NCI-H1105 treated with DMSO at 0.1 percent for 48 hours (cell line): ENCODE measurements at regions not wholly inside any gene's neighbourhood (a gene's known extent, or its start where the extent isn't known, plus 50 kb on each side); places are given as distances from the start of the nearest gene placed in this dataset.
A peak's percentile ranks its signal among the peaks of the same experiment; 100 is the strongest.
"Not testable (repeated sequence)": the region's sequence is repeated elsewhere in the genome, so short reads cannot be mapped to it uniquely, and the experiment has no call there.

Experiments used
- DNase-seq: peaks from one replicate; lab custom pipeline; 2025; lab: John Stamatoyannopoulos, UW

DNA sequence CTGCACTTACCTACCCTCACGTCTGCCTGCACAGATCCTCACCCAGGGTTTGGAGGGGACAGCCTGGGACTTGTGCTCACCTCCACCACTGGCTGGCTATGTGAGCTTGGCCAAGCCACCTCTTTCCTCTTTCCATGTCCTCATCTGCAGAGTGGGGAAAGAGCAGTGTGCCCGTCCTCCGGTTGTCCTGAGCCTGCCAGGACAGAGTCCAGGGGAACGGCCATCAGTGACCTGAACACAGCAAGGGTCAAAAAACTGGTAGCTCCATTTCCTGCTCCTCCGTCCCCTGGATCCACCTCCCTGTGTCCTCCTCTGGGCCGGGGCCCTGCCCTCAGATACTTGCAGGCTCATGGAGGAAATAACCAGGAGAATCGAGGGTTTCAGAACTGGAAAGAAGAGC lies 187.7 kb downstream of the OLFM1 start:
- no peak for DNase-seq

DNA sequence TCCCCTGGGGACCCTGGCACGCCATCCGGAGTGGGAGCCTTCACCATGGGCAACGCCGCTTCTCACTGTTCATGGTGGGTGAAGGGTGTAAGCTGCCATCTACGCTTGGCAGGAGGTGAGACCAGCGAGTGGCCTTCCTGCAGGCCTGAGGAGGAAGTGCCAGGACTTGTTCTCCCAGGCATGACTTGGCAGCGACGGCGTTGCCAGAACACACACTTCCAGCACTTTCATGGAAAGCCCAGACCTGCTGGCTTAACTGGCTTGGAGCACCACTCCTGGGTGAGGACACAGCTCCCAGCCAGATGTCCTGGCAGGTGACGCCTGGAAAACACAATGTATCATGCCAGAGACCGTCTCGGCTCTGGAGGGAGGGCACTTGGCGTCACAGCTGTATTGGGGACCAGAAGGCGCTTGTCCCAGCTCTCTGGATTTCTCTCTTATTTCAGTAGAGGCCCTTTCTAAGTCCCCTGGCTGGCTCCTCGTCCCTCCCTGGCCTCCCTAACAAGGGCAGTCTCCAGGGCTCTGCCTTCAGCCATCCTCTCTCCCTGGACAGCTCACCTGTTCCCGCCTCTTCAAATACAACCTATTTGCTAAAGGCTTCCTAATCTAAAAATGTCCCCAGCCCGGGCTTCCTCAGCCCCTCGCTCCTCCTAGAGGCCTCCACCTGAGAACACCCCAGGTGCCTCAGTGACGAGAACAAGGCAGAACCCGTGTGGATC lies 188.3 kb downstream of the OLFM1 start:
- DNase-seq: peak; percentile 29

DNA sequence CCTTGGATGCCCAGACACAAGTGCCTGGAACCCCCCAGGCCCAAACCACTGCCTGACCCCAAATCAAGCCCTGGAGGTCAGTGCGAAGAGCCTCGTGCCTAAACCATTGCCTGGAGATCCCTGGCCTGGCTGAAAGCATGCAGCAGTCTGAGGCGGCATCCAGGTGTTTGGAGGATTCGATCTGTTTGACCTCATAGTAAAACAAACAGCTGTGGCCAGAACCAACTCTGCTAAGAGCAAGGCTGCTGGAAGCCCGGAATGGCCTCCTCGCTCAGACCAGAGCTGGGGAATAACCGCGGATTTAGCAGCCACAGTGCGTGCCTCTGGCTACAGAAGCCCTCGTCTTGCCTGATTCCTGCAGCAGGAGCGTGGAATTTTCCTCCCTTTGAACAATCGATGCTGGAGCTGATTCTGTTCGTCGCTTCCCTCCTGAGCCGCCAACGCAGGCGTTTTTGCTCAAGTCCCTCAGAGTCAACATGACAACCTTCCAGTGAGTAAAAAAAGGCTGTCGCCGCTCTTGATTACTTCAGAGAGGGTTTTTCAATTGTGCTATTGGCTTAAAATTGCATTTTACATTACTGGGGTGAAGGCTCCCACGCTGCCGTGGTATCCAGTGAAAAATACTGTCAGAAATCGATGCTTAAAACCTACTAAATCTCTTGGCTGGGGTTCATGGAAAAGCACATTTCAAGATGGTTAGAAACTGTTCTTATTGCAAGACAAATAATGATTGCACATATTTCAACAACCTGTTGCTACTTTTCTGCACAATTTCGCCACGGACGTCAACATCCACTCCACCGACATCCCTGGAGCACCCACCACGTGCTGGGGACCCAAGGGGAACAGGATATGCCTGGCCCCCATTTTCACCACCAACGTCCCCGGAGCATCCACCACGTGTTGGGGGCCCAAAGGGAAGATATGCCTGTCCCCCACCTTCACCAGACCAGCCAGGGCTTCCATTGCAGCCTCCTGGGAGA lies 190.0 kb downstream of the OLFM1 start:
- no peak for DNase-seq

DNA sequence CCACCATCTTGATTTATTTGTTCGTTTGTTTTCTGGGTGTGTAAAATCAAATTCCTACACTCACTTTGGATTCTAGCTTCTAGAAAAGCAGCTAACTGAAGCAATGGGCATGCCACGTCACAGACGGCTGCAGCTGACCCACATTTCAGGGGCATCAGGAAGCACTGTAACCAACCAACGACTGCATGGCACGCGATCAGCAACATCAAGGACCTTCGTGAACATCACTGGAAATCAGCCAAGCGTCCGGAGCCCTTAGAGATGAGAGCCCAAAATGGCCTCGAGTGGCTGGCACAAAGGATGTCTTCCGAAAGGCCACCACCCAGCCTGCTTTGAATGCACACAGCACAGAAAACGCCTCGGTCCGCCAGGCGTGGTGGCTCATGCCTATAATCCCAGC lies 191.1 kb downstream of the OLFM1 start:
- DNase-seq: no peak

DNA sequence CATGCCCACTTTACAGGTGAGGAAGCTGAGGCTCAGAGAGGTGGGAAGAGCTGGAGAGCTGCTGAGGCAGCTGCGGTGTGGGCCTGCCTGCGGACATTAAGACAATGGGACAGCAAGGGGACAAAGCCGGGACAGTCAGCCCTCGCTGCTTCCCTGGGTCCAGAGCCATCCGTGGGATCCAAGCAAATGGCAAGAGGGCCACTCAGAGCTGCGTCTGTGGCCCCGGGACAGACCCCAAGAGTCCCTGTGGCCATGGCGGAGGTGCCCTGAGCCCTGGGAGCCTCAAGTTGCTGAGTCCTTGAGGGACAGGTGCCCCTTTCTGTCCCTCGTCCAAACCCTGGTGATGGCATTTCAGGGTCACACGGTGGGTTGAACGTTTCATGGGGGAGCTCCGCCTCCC lies 191.9 kb downstream of the OLFM1 start:
- DNase-seq: no peak

DNA sequence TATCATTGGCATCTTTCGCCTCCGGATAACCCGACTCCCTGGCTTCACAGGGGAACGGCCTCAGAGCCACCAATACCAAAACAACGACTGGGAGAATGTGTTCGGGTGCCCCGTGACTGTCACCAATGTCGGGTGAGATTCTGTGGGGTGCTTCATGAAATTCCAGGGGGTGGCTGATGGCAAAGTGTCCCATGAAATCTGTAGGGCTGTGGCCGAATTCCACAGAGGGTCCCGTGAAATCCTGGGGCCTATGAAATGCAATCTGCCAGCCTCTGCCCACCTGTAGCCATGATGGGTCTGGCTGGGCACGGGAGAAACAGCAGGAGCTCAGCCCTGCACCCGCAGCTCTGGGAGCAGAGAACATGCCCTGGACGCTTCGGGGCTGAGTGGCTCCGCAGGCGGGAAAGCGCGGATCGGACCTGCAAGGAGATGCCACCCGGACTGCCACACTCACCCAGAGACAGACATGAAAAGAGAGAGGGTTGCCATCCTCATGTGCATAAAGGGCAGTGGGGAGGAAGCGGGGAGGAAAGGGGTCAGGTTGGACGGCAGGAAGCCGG lies 192.4 kb downstream of the OLFM1 start:
- DNase-seq: no peak

DNA sequence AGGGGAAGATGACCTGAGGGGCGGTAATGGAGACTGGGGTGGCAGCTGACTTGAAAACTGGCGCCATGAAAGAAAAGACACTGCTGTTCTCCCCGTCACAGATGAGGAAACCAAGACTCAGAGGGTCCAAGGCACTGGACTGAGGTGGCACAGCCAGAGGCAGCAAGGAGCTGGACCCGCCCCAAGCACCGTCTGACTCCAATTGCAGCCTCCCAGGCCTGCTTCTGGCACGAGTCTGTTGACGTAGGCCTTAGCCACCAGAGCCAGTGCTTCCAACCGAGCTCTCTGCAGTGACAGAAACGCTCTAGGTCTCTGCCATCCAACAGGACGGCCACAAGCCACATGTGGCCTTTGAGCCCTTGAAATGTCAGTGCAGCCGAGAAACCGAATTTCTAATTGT lies 193.2 kb downstream of the OLFM1 start:
- DNase-seq: no peak

DNA sequence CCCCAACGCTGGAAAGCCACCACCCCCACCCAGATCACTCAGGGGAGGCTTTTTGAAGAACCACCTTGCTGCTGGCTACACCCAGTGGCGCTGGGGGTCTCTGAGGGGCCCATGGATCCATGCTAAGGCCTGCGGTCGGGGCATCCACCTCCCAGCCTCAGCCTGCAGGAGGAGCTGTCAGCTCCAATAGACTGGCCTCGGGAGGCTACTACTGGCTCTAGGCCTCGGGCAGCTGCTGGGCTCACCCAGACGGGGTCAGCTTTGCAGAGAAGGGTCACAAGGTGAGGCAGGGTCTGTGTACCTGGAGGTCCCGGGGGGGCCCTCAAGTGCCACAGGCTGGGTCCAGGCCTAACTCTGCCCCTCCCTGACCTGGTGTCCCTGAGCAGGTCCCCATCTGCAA lies 193.7 kb downstream of the OLFM1 start:
- DNase-seq: no peak

DNA sequence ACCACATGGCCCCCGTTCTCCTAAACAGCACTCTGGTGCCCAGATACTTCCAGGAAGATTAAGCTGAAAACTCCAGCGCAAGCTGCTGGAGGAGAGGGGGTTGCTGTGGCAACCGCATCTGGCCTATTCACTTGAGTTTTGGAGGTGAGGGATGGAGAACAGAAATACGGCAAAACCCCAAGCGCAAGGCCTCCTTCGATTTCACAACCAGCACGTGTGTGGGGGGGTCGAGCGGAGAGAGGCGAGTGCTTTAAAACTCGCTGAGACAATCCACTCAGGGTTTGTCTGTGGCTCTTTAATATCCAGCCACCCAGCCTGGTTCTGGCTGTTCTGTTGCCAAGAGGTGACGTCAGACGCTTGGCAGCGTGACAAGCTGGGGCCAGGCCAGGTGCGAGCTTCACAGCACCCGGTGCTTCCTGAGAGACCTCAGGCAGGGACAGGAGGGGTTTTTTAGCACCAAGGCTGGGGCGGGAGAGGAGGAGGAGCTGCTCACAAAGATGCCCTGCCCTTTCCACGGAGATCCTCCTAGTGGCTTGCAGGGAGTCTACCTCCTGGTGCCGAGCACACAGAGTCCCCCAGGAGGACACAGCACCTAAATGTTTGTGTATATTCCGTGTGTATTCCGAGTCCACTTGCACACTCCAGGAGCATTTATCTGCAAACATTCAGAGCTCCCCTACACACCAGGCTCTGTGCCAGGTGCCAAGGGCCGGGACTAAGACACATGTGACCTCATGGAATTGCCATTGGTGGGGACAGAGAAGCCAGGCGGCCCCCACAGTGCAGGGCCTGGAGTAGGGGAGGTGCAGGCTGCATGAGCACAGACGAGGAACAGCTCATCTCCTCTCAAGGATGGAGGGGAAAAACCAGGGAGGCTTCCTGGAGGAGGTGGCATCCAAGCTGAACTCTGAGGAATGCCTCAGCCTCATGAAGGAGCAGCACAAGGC lies 194.6 kb downstream of the OLFM1 start:
- peak; percentile 92 for DNase-seq

DNA sequence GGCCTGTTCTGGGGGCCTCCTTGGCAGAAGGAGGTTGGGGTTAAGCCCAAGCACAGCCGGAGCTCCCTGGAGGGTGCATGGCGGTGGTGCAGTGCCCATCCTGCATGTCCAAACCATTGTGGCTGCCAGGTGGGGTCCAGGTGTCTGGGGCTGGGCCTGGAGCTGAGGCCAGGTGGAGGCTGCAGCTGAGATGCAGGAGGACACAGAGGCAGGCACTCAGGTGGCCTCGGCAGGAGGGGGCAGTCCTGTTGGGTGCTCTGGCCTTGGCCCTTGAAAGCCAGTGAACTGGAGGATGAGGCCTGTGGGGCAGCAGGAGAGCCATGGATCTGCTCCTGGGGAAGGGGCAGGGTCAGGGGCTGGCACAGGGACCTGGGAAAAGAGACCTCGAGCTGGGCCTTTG lies 195.3 kb downstream of the OLFM1 start:
- no peak for DNase-seq

DNA sequence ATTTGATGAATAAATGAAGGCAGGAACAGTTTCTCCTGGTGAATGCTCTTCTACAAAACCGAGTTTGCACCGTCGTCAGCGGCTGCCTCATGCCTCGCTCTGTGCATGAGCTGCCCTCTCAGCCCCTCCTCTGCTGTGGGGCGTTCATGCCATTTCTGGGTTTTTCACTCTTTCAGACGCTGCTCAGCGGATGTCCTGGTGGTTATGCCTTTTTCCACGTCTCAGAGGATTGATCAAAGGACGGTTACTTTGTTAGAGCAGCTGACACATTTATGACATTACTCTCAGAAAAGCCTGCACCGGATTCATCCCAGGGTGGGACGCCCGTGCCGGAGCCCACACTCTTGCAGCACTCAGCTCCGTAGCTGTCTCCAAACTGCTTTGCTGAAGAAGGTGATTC lies 195.9 kb upstream of the PPP1R26 start:
- no peak for DNase-seq

DNA sequence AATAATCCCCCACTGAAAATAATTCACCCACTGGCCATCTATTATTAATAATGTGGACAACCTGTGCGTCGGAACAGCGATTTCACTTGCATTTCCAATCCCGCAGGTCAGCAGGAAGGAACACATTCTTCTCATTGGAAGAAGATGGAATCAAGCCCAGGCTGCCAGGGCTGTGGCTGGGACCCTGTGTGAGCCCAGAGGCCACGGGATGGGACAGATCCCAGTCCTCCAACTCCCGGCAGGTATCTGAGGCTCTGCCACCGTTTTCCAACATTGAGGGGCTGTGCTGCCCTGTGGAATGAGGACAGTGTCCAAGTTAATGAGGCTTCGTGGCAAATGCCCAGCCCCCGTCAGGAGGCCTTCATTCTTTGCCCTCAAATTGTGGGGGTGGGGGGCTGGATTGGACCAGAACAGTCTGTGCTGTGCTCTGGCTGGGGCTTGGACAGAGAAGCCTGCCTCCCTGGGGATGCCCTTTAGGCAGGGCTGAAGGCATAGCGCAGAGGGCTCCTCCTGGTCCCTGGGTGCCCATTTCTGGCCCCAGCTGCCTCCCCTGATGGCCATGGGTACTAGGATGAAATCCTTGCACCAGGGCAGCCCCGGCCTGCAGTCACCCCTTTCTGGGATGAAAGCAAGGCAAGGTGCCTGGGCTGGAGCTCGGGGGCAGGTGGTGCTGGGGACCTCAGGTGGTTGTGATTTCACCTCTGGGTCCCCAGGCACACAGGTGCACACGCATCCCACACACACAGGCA lies 195.0 kb upstream of the PPP1R26 start:
- DNase-seq: no peak

DNA sequence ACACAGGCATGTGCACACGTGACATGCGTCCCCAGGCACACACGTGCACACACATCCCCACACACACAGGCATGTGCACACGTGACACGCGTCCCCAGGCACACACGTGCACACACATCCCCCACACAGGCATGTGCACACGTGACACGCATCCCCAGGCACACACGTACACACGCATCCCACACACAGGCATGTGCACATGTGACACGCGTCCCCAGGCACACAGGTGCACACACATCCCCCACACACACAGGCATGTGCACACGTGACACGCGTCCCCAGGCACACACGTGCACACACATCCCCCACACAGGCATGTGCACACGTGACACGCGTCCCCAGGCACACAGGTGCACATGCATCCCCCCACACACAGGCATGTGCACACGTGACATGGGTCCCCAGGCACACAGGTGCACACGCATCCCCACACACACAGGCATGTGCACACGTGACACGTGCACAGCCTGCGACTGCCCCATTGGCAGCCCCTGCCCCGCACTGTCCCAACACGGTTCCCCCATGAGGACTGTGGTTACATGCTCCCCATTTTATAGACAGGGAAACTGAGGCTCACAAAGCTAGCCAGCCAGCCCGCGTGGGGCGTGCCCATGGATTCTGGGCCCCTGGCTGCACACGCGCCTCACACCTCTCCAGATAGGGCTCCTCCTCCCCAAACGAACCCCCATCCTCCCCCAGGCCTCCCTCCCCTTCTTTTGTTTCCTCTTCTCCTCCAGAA lies 193.2 kb upstream of the PPP1R26 start:
- DNase-seq: not testable (repeated sequence)

DNA sequence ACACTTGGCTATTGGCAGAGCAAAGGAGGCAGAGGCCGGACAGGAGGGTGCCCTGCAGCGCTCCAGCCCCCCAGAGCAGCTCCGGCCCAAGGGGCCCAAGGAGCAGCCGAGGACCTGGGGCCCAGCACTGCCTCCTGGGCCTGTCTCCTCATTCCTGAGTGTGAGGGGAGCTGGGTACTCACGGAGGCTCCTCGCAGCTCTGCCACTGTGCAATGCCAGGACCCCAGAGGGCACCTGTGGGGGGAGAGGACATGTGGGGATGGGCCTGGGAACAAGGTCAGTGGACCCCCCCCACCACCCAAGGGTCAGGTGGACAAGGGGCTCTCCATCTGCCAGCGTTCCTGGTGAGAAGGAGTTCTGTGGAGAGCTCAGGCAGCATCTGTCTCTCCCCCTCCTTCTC lies 192.6 kb upstream of the PPP1R26 start:
- no peak for DNase-seq

DNA sequence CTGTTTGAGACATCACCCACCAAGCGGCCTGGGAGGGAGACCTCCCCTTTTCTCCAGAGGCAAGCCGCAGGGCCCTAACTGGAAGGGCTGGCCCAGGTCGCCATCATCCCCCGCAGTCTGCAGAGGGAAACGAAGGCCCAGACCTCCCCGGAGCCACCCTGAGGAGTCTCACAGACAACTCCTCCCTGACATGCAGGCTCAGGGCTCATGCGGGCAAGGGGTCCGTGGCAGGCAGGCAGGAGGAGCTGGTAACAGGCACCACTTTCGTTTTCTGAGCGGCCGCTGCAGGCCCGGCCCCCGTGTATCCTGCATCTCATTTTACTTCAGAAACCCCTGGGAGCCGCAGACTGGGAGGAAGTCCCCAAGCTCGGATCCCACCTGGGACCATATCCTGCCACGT lies 192.0 kb upstream of the PPP1R26 start:
- no peak for DNase-seq

DNA sequence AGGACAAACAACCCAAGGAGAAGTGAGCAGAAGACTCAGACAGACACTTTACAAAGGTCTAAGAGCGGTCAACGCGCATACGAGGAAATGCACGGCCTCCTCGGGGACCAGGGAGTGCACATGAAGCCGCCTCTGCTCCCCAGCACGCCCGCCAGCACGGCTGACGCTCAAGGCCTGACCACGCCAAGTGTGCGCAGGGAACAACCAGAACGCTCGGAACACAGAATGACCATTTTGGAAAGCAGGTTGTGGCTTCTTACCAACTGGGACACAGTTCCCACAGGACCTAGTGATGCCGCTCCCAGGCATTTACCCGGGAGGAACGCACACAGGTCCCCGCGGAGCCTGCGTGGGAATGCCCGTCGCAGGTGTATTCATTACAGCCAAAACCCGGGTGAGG lies 191.5 kb upstream of the PPP1R26 start:
- no peak for DNase-seq

DNA sequence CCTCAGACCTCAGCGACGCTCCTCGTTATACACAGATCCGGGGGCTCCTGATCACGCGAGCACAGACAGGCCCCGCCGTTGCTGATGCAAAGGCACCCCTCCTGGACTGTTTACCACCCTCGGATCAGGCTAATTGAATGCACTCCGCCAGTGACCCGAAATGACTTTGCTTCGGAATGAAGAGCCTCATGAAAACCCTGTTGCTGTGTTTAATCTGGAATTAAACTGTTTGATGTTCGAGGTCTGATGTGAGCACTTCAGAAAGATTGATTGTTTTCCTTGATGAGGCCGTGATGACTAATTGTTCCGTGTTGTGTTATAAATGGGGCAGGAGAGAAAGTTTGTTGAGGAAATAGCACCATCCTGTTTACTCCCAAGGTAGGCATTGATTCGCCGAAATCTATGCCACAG lies 190.5 kb upstream of the PPP1R26 start:
- no peak for DNase-seq

DNA sequence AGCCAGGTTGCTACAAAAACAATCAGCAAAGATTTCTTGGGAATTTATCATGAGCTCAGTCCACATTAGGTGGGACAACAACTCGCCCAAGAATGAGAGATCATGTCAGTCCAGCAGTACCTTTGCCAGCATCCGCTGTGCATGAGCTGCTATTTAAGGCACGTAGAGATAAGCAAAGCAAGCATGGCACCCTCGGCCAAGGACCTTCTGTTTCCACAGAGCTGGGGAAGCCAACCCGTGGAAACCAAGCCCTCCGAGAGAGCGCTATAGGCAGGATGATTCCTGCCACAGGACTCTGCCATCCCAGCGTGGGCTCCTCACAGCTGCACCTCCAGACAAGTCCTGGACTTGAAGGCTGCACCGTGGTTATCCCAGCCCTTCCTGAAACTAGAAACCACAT lies 189.5 kb upstream of the PPP1R26 start:
- no peak for DNase-seq

DNA sequence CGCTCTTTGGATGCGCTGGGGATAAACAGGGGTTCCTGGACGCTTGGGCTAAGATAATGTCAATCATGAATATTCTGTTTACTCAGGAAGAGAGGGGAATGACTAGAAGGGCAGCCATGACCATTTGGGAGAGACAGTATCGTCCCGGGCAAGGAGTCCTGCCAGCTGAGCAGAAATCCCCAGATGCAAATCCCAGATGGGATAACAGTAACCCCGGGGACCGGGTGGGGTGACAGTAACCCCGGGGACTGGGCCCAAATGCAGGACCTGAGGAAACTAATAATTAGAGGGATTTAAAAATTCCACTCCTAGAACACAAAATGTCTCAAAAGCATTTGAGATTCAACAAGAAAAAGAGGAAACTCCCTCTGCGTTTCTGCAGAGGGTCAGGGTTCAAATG lies 189.0 kb upstream of the PPP1R26 start:
- no peak for DNase-seq

DNA sequence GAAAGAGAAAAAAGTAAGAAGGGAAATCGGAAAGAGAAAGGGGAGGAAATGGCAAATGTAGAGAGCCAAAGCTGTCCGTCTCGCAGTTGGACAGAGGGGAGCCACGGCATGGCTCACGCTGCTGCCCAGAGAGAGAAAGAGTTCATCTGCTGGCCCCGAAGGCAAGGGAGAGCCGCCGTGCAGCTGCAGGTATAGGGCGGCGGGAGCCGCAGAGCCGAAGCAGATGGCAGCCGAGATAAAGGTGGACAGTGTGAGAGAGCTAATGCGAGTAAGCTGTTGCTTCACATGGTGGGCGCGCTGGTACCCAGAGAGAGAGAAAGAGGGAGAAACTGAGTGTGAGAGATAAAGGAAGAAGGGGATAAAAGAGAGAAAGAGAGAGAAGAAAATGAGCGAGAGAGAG lies 188.4 kb upstream of the PPP1R26 start:
- DNase-seq: no peak
